BLaER1 treated with 17β-estradiol and CSF1 and Interleukin-3, amounts not matched to agents 10 nM and 100 nM (cell line): ENCODE measurements at regions not wholly inside any gene's neighbourhood (a gene's known extent, or its start where the extent isn't known, plus 50 kb on each side); places are given as distances from the start of the nearest gene placed in this dataset.

Experiments used
- H3K27ac ChIP-seq, 11 experiments: shearing (Covaris generic); formaldehyde crosslinking; 2 replicates each; pipeline ENCODE4 v1.8.1; 2022
- H3K27me3 ChIP-seq, 11 experiments: shearing (Covaris generic); formaldehyde crosslinking; 2 replicates each; pipeline ENCODE4 v1.8.1; 2022
- H3K36me3 ChIP-seq, 11 experiments: shearing (Covaris generic); formaldehyde crosslinking; 2 replicates each; pipeline ENCODE4 v1.8.1; 2022
- H3K4me1 ChIP-seq, 10 experiments: shearing (Covaris generic); formaldehyde crosslinking; 2 replicates each; pipeline ENCODE4 v1.8.1; 2022
- H3K4me2 ChIP-seq, 11 experiments: shearing (Covaris generic); formaldehyde crosslinking; 2 replicates each; pipeline ENCODE4 v1.8.1; 2022
- H3K4me3 ChIP-seq, 10 experiments: shearing (Covaris generic); formaldehyde crosslinking; 2 replicates each; pipeline ENCODE4 v1.8.1; 2022
- H3K9ac ChIP-seq, 11 experiments: shearing (Covaris generic); formaldehyde crosslinking; 2 replicates each; pipeline ENCODE4 v1.8.1; 2022
- H3K9me3 ChIP-seq, 11 experiments: shearing (Covaris generic); formaldehyde crosslinking; replicated peaks in 1 of 11; 2 replicates each; pipeline ENCODE4 v1.8.1; 2022
- H4K20me1 ChIP-seq, 11 experiments: shearing (Covaris generic); formaldehyde crosslinking; 2 replicates each; pipeline ENCODE4 v1.8.1; 2022
- Cebpa-rat ChIP-seq, 11 experiments: shearing (Covaris generic); IDR thresholded peaks; 2 replicates each; pipeline ENCODE4 v1.8.1; 2022

- Histone ChIP-seq H4K20me1 (no peaks in the 10 kb centered on the region), H3K4me1 (peaks cover 0 to 26% (median 2%) of the 10 kb centered on the region in 10 experiments; a peak in 7 of 20 replicates), H3K36me3 (0 out of 22 replicates have a peak, but pooled peaks cover 0 to 3% (median 0%) of the 10 kb centered on the region in 11 experiments), H3K27ac (no peak overlapping the region), H3K9me3 (peaks cover 11 to 31% (median 15%) of the 10 kb centered on the region in 11 experiments; a peak in 21 of 22 replicates), H3K4me3 (no peak overlapping the region), H3K9ac (no peak overlapping the region), H3K4me2 (peak overlapping the region in 2 of 11 experiments; percentile 43 to 50; a peak in 2 of 22 replicates), H3K27me3 (no peaks in the 10 kb centered on the region)
- TF ChIP-seq Cebpa-rat (IDR thresholded peaks at IDR 0.05) = no peak
Observed at GRCh38 chr15:58277333-58277732, 139.2 kb downstream of the AQP9 start.

- Histone ChIP-seq H3K9ac (no peak overlapping the region), H3K4me1 (peaks cover 0 to 29% (median 2%) of the 10 kb centered on the region in 10 experiments; a peak in 7 of 20 replicates), H3K9me3 (peaks cover 0 to 15% (median 0%) of the 10 kb centered on the region in 11 experiments; a peak in 5 of 22 replicates), H3K27me3 (no peaks in the 10 kb centered on the region), H4K20me1 (no peaks in the 10 kb centered on the region), H3K4me2 (no peak overlapping the region), H3K4me3 (no peak overlapping the region), H3K36me3 (no peaks in the 10 kb centered on the region), H3K27ac (no peak overlapping the region)
- no peak for TF ChIP-seq Cebpa-rat (IDR thresholded peaks at IDR 0.05)
Observed at GRCh38 chr15:58279106-58279505, 140.9 kb downstream of the AQP9 start.

- Histone ChIP-seq H3K36me3 (no peaks in the 10 kb centered on the region), H3K9me3 (peaks cover 0 to 12% (median 0%) of the 10 kb centered on the region in 11 experiments; a peak in 1 of 22 replicates), H3K9ac (no peak overlapping the region), H3K27me3 (no peaks in the 10 kb centered on the region), H4K20me1 (no peaks in the 10 kb centered on the region), H3K27ac (no peak overlapping the region), H3K4me3 (no peak overlapping the region), H3K4me2 (no peak overlapping the region), H3K4me1 (peaks cover 0 to 29% (median 2%) of the 10 kb centered on the region in 10 experiments; a peak in 7 of 20 replicates)
- TF ChIP-seq Cebpa-rat (IDR thresholded peaks at IDR 0.05) = no peak
Observed at GRCh38 chr15:58279654-58280053, 141.5 kb downstream of the AQP9 start.

- Histone ChIP-seq H3K4me1 (peaks cover 0 to 26% (median 2%) of the 10 kb centered on the region in 10 experiments; a peak in 7 of 20 replicates), H3K9me3 (no peaks in the 10 kb centered on the region), H3K27me3 (no peaks in the 10 kb centered on the region), H3K36me3 (no peaks in the 10 kb centered on the region), H4K20me1 (no peaks in the 10 kb centered on the region), H3K9ac (no peak overlapping the region), H3K27ac (no peak overlapping the region; a peak in 1 of 22 replicates), H3K4me2 (peak overlapping the region in 3 of 11 experiments; percentile 14 to 55 (median 27); a peak in 6 of 22 replicates), H3K4me3 (no peak overlapping the region)
- no peak for TF ChIP-seq Cebpa-rat (IDR thresholded peaks at IDR 0.05)
Observed at GRCh38 chr15:58282060-58282708, 144.0 kb downstream of the AQP9 start.

GRCh38 chr15:58283302-58283701, 145.1 kb downstream of the AQP9 start:
- Histone ChIP-seq H3K9me3 (no peaks in the 10 kb centered on the region), H3K4me2 (no peak overlapping the region), H3K36me3 (no peaks in the 10 kb centered on the region), H3K4me3 (no peak overlapping the region), H3K27ac (no peak overlapping the region), H3K4me1 (peaks cover 0 to 18% (median 0%) of the 10 kb centered on the region in 10 experiments; a peak in 5 of 20 replicates), H4K20me1 (no peaks in the 10 kb centered on the region), H3K27me3 (no peaks in the 10 kb centered on the region), H3K9ac (no peak overlapping the region)
- no peak for TF ChIP-seq Cebpa-rat (IDR thresholded peaks at IDR 0.05)

GRCh38 chr15:58284293-58284692, 146.1 kb downstream of the AQP9 start:
- Histone ChIP-seq H3K4me2 (no peak overlapping the region), H3K27me3 (no peaks in the 10 kb centered on the region), H3K36me3 (no peaks in the 10 kb centered on the region), H3K4me1 (peaks cover 0 to 18% (median 0%) of the 10 kb centered on the region in 10 experiments; a peak in 5 of 20 replicates), H3K27ac (0 out of 22 replicates have a peak overlapping the region, but pooled peaks of 1 of the 11 experiments have one; percentile 11), H3K9ac (no peak overlapping the region), H4K20me1 (no peaks in the 10 kb centered on the region), H3K4me3 (no peak overlapping the region), H3K9me3 (no peaks in the 10 kb centered on the region)
- no peak for TF ChIP-seq Cebpa-rat (IDR thresholded peaks at IDR 0.05)

GRCh38 chr15:58285212-58285920, 146.4 kb upstream of the LIPC start:
- no peak overlapping the region for H3K27ac ChIP-seq
- H3K4me1 ChIP-seq = peaks cover 0 to 26% (median 0%) of the 10 kb centered on the region in 10 experiments; a peak in 7 of 20 replicates
- no peaks in the 10 kb centered on the region for H3K36me3 ChIP-seq
- no peak overlapping the region for H3K4me2 ChIP-seq
- TF ChIP-seq Cebpa-rat (IDR thresholded peaks at IDR 0.05) = no peak
- no peaks in the 10 kb centered on the region for H4K20me1 ChIP-seq
- H3K4me3 ChIP-seq = no peak overlapping the region
- H3K27me3 ChIP-seq = no peaks in the 10 kb centered on the region
- no peaks in the 10 kb centered on the region for H3K9me3 ChIP-seq
- H3K9ac ChIP-seq = no peak overlapping the region

GRCh38 chr15:58285921-58286278, 145.9 kb upstream of the LIPC start:
- H3K4me1 ChIP-seq = peaks cover 0 to 31% (median 1%) of the 10 kb centered on the region in 10 experiments; a peak in 7 of 20 replicates
- H3K27ac ChIP-seq = no peak overlapping the region
- H3K4me2 ChIP-seq = no peak overlapping the region
- no peak for TF ChIP-seq Cebpa-rat (IDR thresholded peaks at IDR 0.05)
- no peaks in the 10 kb centered on the region for H4K20me1 ChIP-seq
- no peaks in the 10 kb centered on the region for H3K27me3 ChIP-seq
- H3K36me3 ChIP-seq = no peaks in the 10 kb centered on the region
- H3K4me3 ChIP-seq = no peak overlapping the region
- no peak overlapping the region for H3K9ac ChIP-seq
- peaks cover 0 to 4% (median 0%) of the 10 kb centered on the region in 11 experiments; a peak in 1 of 22 replicates for H3K9me3 ChIP-seq

GRCh38 chr15:58286523-58286922, 145.3 kb upstream of the LIPC start:
- TF ChIP-seq Cebpa-rat (IDR thresholded peaks at IDR 0.05) = no peak
- Histone ChIP-seq H3K9ac (no peak overlapping the region), H3K4me1 (peaks cover 0 to 27% (median 1%) of the 10 kb centered on the region in 10 experiments; a peak in 7 of 20 replicates), H4K20me1 (no peaks in the 10 kb centered on the region), H3K36me3 (no peaks in the 10 kb centered on the region), H3K9me3 (peaks cover 2 to 10% (median 4%) of the 10 kb centered on the region in 11 experiments; a peak in 17 of 22 replicates), H3K27ac (no peak overlapping the region), H3K4me3 (no peak overlapping the region), H3K27me3 (no peaks in the 10 kb centered on the region), H3K4me2 (no peak overlapping the region)
